ENCODE measurements at regions not wholly inside any gene's neighbourhood (a gene's known extent, or its start where the extent isn't known, plus 50 kb on each side); places are given as distances from the start of the nearest gene placed in this dataset.

GRCh38 chr11:112880495-112880894, 80.7 kb upstream of the NCAM1 start:
- DNase-seq: no peak

- peak; percentile 62 for DNase-seq
Measured at GRCh38 chr11:112881461-112881860, 79.8 kb upstream of the NCAM1 start.

DNA sequence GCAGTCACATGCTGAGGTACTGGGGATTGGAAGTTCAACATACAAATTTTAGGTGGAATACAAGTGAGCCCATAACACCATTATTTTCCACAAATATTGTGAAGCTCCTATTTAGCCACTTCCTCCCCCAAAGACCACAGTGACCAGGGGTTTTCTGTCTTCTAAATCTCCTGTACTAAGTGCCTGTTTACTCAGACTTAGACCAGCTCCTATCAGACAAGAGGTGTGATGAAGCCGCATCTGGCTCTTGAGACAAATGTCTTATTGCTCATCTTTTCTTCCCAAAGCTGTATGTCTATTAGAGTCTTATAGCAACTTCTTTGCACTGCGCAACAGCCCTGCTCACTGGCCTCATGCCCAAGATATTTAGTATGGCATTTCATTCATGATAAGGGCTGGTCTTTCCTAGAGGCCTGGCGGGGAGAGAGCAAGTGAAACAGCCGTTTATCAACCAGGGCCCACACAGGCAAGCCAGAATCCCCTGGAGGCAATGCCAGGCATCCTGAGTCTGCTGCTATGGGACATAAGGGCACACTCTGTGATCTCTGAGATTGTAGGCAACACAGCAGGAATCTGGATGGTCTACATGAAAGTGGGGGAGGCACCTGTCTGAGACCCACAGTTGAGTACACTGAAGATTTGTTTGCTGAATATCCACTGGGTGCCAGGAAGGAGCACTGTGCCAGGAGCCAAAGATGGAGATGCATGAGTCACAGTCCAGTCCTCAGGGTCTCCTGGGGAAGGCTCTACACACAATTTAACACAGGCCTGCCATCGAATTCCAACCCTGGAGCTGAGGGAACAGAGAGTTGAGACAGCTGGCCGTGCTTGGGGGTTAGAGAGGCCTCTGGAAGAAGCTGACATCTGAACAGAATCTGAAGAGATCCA, 78.5 kb upstream of the NCAM1 start:
- no peak for DNase-seq

DNA sequence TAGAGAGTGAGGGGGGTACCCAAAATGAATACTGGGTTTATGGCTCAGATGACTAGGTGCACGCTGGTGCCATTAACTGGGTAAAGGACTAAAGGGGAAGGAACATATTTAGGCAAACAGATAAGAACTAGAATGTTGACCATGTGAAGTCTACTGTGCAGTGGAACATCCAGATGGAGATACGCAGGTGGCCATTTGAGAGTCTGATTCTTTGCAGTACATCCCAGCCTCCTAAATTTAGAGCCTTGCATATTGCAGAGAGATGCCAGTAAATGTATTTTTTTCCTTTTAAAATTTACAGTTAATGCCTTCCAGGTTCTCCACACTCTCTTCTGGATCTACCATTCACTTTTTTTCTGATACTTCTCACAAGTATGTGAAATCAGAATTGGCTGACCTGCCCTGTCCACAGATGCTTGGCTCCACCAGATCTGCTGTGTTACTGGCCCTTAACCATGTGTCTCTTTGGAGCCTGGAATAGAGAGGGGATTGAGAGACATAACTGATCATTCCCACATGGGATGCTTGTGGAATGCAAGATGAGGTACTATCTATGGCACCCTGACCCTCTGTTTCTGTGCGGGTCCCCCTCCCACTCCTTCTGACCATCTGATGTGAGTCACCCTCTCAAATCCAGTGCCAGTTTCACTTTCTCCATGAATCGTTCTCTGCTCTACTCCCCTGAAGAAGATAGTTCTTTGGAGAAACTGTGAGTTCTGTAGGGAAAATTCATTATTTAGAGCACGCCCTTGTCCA, 77.0 kb upstream of the NCAM1 start:
- DNase-seq: no peak

GRCh38 chr11:112885744-112886433, 75.3 kb upstream of the NCAM1 start:
- DNase-seq: no peak

DNA sequence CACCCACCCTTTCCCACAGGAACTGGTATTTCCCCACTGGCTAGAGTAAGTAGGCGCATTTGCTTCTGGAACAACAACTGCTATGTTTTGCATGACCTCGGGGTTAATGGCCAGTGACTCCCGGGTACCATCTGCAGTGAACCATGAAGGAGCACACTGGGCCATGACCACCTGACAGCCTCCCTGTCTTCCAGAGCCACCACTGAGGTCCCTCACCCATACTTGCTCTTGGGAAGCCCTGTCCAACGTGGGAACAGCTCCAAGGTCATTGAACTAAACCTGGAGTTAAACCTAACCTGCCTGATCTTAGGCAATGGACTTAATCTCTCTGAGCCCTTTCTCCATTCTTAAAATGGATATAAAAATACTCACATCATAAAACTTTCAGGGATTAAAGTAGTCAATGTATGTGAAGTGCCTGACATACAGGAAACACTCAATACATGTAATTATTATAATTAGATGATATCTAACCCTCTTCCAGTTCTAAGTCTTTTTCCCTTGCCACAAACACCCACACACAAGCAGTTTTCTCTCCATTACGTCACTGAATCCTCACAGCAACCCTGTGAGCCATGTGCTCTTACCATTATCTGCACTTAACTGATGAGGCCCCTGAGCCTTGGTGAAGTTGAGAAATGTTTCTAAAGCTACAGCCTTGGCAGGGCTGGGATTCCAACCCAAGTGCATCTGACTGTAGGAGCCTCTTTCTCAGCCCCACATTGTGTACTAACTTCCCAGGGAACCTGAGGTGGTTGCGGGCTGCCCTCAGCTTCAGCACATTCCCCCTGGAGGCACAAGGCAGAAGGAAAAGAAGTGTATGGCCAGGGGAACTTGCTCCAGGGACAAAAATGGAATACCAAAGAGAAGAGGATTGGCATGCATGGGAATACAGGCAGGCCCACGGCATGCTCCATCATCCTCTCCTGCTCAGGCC, 74.5 kb upstream of the NCAM1 start:
- DNase-seq: no peak

DNA sequence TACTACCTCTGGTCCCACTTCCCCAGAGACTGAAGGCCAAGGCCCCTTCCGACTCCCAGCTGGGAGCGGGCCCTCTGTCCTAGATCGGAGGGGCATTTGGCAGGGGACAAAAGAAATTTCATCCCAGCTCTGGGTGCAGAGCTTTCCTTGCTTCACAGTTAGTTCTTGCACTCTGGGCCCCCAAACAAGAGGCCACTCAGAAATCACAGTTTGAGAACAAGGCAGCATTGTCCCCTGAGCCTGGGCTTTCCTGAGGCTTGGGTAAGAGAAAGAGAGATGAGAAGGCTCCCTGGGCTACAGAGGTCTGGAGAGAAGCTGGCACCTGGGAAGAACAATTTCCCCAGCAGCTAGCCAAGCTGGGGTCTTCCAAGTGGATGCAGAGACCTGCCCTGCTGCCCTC, 71.8 kb upstream of the NCAM1 start:
- no peak for DNase-seq

DNA sequence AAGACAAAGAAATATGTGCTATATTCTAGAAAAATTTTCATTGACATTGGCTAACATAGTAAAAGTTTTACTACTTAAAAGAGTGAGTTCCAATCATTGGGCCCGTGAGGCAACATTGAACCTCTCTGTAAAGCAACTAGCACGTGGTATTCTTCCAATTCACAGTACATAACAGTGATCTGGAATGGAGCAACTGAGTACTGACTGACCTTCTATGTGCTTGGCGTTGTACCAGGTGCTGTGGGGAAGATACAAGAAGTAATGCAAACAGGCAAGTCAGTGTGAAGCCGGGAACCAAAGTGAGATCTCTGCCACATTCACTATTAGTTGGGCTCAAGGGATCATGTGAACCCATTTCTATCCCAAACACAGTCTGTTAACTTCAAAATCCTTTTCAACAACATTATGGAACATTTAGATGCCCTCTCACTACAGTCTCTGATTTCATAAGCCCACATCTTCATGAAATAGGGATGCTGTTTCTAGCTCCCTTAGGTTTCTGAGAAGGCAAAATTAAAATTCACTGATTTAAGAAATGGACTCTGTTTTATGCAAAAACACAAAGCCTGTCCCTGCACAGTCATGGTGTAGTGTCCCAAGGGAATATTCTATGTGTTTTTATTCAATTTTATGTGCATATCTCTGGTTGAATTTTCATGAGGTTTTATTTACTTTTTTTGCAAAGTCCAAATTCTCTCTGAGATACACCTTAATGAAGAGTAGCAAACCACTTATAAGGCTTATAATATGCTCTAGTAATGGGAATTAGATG, 61.8 kb upstream of the NCAM1 start:
- DNase-seq: no peak

GRCh38 chr11:112901924-112902323, 59.3 kb upstream of the NCAM1 start:
- no peak for DNase-seq

DNA sequence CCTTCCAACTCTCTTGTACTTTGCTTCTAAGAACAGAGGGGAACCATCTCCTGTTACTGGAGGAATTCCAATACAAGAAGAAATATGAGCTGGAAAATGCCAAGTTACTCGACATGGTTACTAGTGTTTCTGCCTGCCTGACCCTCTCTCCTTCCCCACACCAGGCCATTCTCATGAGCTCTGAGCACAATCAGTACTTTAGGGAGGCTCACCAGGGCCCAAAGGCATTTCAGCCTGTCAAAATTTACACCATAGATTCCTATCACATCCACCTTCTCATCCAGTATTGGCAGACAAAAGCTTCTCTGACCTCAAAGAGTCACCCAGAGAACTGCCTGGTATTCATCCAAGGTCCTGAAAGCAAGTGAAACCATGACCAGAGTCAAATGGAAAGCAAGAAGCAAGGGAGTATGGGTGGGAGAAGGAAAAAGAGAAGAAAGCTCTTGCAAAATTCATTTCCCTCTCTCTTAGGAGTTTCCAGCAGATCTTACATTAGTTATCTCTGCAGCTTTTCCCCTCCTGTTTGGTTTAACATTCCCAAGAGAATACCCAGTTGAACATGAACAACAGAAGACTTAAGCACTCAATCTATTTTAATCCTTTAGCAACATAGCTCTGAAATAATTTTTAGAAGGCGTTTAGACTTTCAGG, 58.7 kb upstream of the NCAM1 start:
- DNase-seq: no peak

- DNase-seq: no peak
Measured at GRCh38 chr11:112903340-112903739, 57.9 kb upstream of the NCAM1 start.

DNA sequence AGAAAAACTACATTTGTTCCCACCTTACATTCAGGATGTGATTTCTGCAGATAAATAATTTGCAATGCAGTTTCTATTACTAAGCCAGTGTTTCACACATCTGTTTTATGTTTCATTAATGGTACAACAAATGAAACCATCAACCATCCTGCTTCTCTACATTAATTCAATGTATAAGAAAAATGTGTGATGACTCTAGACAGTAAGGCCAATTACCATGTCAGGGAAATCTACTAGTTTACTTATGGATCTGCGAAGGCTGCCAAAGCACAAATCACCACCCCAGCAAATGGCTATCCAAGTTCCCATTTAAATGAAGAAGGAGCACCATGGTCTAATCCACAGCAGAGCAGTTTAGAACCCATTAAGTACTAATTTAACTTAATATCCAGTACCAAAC, 50.1 kb upstream of the NCAM1 start:
- DNase-seq: no peak

All from fibroblast of skin of scalp (primary cell).